HCT116 (cell line): ENCODE measurements at regions not wholly inside any gene's neighbourhood (a gene's known extent, or its start where the extent isn't known, plus 50 kb on each side); places are given as distances from the start of the nearest gene placed in this dataset.

Experiments
- ATF3 ChIP-seq: IDR thresholded peaks from 2 replicates; pipeline ENCODE4 v1.6.1; 2012
- CTCF ChIP-seq, 3 experiments: fragments of 200-600 bp in 1 of 3; sonication (generic) in 1 of 3; IDR thresholded peaks in 2 of 3; conservative IDR thresholded peaks in 1 of 3; 2 replicates each; pipeline ENCODE4 v1.5.1; 2012 to 2017; ENCODE audit warnings: low read depth in 2 of 3, low read length in 2 of 3, antibody characterized with exemption in 1 of 3, borderline replicate concordance in 1 of 3, control low read depth in 1 of 3, mild to moderate bottlenecking in 1 of 3, mixed read lengths in 1 of 3, mixed run types in 1 of 3, moderate library complexity in 1 of 3; ENCODE audit not compliant: insufficient read depth in 1 of 3
- EZH2 ChIP-seq: fragments of 200-600 bp; sonication (generic); IDR thresholded peaks from 2 replicates; pipeline ENCODE4 v1.6.1; 2017; ENCODE audit warnings: antibody characterized with exemption, mixed run types
- POLR2A ChIP-seq: IDR thresholded peaks from 2 replicates; pipeline ENCODE4 v1.7.0; 2011; ENCODE audit warnings: borderline replicate concordance; ENCODE audit not compliant: insufficient read depth, insufficient read length; ENCODE audit errors: extremely low read depth
- POLR2AphosphoS5 ChIP-seq: IDR thresholded peaks from 2 replicates; pipeline ENCODE4 v1.6.1; 2011; ENCODE audit warnings: mild to moderate bottlenecking, low read depth, low read length, moderate library complexity
- YY1 ChIP-seq: IDR thresholded peaks from 2 replicates; pipeline ENCODE4 v1.6.1; 2011; ENCODE audit warnings: low read length, low read depth, moderate library complexity, mild to moderate bottlenecking; ENCODE audit not compliant: insufficient replicate concordance; ENCODE audit errors: extremely low read depth
- ZNF274 ChIP-seq: fragments of 200-500 bp; sonication (Bioruptor generic); IDR thresholded peaks from 2 replicates; pipeline ENCODE4 v1.6.1; 2014; ENCODE audit warnings: mild to moderate bottlenecking, low read depth, low read length, inconsistent platforms

GRCh38 chr1:56145581-56145980 is 433.8 kb downstream of the PLPP3 start:
- no peak for TF ChIP-seq ZNF274
- no peak for TF ChIP-seq EZH2
- no peak for TF ChIP-seq CTCF (IDR thresholded peaks at IDR 0.05 in 2 of 3, conservative IDR thresholded peaks at IDR 0.05 in 1 of 3; ENCODE audit: borderline replicate concordance in 1 of 3, insufficient read depth in 1 of 3, low read depth in 2 of 3, low read length in 2 of 3)
- TF ChIP-seq YY1: no peak
- no peak for TF ChIP-seq POLR2A
- TF ChIP-seq POLR2AphosphoS5: no peak
- no peak for TF ChIP-seq ATF3
